Fibroblast of villous mesenchyme (primary cell): ENCODE measurements at regions not wholly inside any gene's neighbourhood (a gene's known extent, or its start where the extent isn't known, plus 50 kb on each side); places are given as distances from the start of the nearest gene placed in this dataset.
"Not testable (repeated sequence)": the region's sequence is repeated elsewhere in the genome, so short reads cannot be mapped to it uniquely, and the experiment has no call there.

Experiments used
- DNase-seq: peaks from one replicate; pipeline ENCODE4 v3.0.0-alpha.2; 2010; ENCODE audit warnings: low read depth
- H3K4me3 ChIP-seq: 2 replicates; pipeline ENCODE4 v1.5.1; 2011; ENCODE audit warnings: low read depth, mild to moderate bottlenecking, low read length
- TF ChIP-seq, protein P1 (sequence below): IDR thresholded peaks from 2 replicates; pipeline ENCODE4 v1.5.1; 2012; ENCODE audit warnings: low read depth, mild to moderate bottlenecking, low read length; ENCODE audit not compliant: insufficient read depth

DNA sequence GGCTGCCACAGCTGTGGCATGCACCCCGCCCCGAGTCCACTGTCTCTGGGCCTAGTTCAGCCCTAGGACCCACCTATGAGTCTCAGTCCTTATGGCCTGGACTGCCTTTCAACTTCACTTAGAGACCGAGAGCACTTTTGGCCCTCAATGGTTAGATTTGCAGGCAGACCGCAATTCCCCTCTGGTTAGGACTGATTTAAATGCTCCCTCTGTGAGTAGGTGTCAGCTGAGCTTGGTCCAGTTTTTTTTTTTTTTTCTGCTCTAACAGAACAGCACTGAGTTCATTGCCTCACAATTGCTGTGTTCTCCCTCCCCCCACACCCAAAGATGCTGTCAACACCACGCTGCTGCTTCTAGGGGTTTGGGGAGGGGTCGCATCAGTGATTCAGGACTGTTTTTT is 143.2 kb downstream of the BMP15 start:
- DNase-seq: no peak
- TF ChIP-seq, protein P1, sequence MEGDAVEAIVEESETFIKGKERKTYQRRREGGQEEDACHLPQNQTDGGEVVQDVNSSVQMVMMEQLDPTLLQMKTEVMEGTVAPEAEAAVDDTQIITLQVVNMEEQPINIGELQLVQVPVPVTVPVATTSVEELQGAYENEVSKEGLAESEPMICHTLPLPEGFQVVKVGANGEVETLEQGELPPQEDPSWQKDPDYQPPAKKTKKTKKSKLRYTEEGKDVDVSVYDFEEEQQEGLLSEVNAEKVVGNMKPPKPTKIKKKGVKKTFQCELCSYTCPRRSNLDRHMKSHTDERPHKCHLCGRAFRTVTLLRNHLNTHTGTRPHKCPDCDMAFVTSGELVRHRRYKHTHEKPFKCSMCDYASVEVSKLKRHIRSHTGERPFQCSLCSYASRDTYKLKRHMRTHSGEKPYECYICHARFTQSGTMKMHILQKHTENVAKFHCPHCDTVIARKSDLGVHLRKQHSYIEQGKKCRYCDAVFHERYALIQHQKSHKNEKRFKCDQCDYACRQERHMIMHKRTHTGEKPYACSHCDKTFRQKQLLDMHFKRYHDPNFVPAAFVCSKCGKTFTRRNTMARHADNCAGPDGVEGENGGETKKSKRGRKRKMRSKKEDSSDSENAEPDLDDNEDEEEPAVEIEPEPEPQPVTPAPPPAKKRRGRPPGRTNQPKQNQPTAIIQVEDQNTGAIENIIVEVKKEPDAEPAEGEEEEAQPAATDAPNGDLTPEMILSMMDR: no peak

DNA sequence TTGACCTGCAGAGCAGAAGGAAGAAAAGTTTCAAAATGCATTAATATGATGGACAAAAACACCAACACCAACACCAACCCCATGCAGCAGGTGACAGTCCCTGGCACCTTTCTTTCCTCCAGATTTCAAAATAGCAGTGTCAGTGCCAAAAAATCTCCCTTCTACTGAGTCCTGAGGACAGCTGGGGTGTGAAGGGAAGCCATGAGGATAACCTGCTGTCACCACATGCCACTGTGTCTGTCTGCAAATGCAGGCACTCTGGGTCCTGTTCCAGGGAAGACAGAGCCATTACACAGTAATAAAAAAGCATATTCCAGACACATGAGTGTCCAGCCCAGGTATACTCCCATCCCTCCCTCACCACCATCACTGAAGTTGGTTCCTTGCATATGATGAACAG is 187.5 kb downstream of the BMP15 start:
- no peak for DNase-seq
- TF ChIP-seq, protein P1: no peak
- H3K4me3 ChIP-seq: no peak overlapping the region

More for the DNA sequence above, 143.2 kb downstream of the BMP15 start:
- H3K4me3 ChIP-seq: no peak overlapping the region

DNA sequence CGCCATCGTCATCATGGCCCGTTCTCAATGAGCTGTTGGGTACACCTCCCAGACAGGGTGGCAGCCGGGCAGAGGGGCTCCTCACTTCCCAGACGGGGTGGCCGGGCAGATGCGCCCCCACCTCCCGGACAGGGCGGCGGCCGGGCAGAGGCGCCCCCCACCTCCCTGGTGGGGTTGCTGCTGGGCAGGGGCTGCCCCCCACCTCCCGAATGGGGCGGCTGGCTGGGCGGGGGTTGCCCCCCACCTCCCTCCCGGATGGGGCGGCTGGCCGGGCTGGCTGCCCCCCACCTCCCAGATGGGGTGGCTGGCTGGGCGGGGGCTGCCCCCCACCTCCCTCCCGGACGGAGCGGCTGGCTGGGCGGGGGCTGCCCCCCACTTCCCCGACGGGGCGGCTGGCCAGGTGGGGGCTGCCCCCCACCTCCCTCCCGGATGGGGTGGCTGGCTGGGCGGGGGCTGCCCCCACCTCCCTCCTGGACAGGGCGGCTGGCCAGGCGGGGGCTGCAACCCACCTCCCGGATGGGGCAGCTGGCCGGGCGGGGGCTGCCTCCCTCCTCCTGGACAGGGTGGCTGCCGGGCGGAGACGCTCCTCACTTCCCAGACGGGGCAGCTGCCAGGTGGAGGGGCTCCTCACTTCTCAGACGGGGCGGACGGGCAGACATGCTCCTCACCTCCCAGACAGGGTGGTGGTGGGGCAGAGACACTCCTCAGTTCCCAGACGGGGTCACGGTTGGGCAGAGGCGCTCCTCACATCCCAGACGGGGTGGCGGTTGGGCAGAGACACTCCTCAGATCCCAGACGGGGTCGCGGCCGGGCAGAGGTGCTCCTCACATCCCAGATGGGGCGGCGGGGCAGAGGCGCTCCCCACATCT is 208.8 kb downstream of the BMP15 start:
- not testable (repeated sequence) for H3K4me3 ChIP-seq, DNase-seq

DNA sequence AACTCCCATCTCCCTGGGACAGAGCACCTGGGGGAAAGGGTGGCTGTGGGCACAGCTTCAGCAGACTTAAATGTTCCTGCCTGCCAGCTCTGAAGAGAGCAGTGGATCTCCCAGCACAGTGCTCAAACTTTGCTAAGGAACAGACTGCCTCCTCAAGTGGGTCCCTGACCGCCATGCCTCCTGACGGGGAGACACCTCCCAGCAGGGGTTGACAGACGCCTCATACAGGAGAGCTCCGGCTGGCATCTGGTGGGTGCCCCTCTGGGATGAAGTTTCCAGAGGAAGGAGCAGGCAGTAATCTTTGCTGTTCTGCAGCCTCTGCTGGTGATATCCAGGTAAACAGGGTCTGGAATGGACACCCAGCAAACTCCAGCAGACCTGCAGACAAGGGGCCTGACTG is 206.9 kb upstream of the NUDT10 start:
- not testable (repeated sequence) for H3K4me3 ChIP-seq, DNase-seq

DNA sequence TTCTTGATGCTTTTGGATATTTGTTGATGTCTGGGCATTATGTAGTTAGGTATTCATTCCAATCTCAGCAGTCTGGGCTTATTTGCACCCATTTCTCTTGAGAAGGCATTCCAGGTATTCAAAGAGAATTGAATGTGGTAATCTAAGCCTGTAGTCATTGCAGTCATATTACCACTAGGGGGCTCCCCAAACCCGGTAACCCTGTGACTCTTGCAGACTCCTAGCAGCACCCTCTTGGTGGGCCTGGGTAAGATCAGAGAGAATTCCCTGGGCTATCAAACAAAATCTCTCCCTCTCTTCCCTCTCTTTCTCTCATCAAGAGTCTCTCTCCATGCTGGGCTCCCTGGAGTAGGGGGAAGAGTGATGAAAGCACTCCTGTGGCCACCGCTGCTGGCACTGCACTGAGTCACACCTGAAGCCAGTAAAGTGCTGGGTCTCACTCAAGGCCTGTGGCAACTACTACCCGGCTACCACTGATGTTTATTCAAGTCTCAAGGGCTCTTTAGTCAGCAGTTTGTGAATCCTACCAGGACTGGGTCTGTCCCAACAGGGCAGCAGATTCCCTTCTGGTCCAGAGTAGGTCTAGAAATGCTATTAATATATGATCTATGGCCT is 187.7 kb upstream of the NUDT10 start:
- no peak overlapping the region for H3K4me3 ChIP-seq
- TF ChIP-seq, protein P1: peak; percentile 58
- peak; percentile 9 for DNase-seq

DNA sequence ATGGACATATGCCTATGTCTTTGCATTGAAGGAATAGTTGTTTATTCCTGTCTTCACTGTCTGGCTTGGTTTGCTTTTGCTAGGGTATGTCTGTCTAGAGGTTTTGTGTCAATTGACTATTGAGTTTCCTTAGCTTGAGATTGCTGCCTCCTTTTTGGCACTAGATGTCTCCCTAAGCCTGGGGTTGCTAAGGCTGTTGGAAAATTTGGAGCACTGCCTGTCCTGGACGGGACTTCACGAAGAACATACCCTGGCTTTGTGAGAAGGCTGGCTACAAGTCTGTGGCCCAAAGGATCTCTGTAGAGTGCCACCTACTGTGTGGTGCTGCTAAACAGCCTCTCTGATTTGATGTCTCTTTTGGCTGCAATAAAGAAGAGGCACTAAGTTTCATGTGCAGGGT is 183.8 kb upstream of the NUDT10 start:
- peak; percentile 0 for DNase-seq
- H3K4me3 ChIP-seq: no peak overlapping the region
- TF ChIP-seq, protein P1: no peak

DNA sequence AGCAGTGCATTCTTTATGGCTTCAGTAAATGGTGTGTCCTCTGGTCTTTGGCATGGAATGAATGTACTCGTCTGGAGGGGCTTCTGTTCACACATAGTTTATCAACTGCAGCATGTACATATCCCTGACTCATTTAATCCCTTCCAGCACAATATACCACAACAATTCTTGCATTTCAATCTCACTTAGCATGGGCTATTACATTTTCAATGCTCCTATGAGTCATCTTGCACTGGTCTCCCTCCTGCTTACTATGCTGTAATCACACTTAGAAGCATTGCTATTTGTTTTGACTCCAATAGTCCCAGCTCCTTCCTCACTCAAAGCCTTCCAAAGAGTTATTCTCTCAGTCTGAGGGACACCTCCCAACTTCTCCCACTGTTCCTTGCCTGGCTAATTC is 180.9 kb upstream of the NUDT10 start:
- H3K4me3 ChIP-seq: no peak overlapping the region
- DNase-seq: no peak
- TF ChIP-seq, protein P1: no peak

DNA sequence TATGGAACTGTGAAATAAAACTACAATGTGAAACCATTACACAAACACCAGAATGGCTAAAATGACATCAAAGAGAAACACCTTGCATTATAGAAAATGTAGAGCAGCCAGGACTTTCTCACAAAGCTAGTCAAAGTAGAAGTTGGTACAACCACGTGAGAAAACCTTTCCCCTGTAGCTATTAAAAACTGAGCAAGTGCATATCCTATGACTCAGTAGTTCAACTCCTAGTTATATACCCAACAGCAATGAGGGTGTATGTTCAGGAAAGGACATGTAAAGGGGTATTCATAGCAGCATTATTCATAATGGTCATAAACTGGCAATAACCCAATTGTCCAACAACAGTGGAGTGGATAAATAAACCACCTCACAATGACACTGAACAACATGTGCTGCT is 177.5 kb upstream of the NUDT10 start:
- H3K4me3 ChIP-seq: no peak overlapping the region
- no peak for DNase-seq
- TF ChIP-seq, protein P1: no peak
